Esophagus squamous epithelium (tissue), 5 donors: ENCODE measurements at regions not wholly inside any gene's neighbourhood (a gene's known extent, or its start where the extent isn't known, plus 50 kb on each side); places are given as distances from the start of the nearest gene placed in this dataset.

Experiments used
- DNase-seq: peaks from one replicate; lab custom pipeline; 2025; lab: John Stamatoyannopoulos, UW
- H3K27ac ChIP-seq, 4 donors: fragments of 200-600 bp; sonication (generic); one replicate each; pipeline ENCODE4 v1.5.1; 2016 to 2019; ENCODE audit warnings: mild to moderate bottlenecking in 1 of 4
- H3K27me3 ChIP-seq, 4 donors: fragments of 200-600 bp; sonication (generic); 1 replicate in 3 of 4; 2 replicates in 1 of 4; pipeline versions ENCODE4 v1.5.1 to v1.6.0; 2017 to 2021; ENCODE audit warnings: antibody characterized with exemption in 1 of 4
- H3K36me3 ChIP-seq, 3 donors: fragments of 200-600 bp; sonication (generic); one replicate each; pipeline ENCODE4 v1.5.1; 2016 to 2019
- H3K4me1 ChIP-seq, 3 donors: fragments of 200-600 bp; sonication (generic); one replicate each; pipeline ENCODE4 v1.5.1; 2017 to 2019
- H3K4me3 ChIP-seq, 4 donors: fragments of 200-600 bp; sonication (generic); 1 replicate in 3 of 4; 2 replicates in 1 of 4; pipeline ENCODE4 v1.5.1; 2016 to 2019; ENCODE audit warnings: mild to moderate bottlenecking in 2 of 4, moderate library complexity in 1 of 4
- H3K9me3 ChIP-seq, 3 donors: fragments of 200-600 bp; sonication (generic); one replicate each; pipeline ENCODE4 v1.5.1; 2016 to 2019
- POLR2A ChIP-seq, 4 donors: fragments of 450-650 bp; IDR thresholded peaks; one replicate each; pipeline ENCODE4 v1.6.1; 2017; ENCODE audit warnings: antibody characterized with exemption in 4 of 4, mild to moderate bottlenecking in 4 of 4, moderate library complexity in 3 of 4
- WGBS, 2 donors: methylation state at CpG; one replicate each; pipeline ENCODE4 v1.1.5; 2018; 5-methylcytosine and 5-hydroxymethylcytosine counted together
- intact Hi-C: fragments of 100-400 bp; cut with DNase I; formaldehyde crosslinking; loops from one replicate; pipeline ENCODE4 v1.15.0; 2022
- TF ChIP-seq, protein P1 (sequence below), 6 experiments: fragments of 450-650 bp in 4 of 6; fragments of 200-600 bp in 2 of 6; sonication (generic) in 2 of 6; IDR thresholded peaks; one replicate each; pipeline ENCODE4 v1.5.1; 2016 to 2019; ENCODE audit warnings: antibody characterized with exemption in 6 of 6, mild to moderate bottlenecking in 4 of 6, moderate library complexity in 4 of 6
- donor health status: DM: yes; HTN: yes; CAD: no.

DNA sequence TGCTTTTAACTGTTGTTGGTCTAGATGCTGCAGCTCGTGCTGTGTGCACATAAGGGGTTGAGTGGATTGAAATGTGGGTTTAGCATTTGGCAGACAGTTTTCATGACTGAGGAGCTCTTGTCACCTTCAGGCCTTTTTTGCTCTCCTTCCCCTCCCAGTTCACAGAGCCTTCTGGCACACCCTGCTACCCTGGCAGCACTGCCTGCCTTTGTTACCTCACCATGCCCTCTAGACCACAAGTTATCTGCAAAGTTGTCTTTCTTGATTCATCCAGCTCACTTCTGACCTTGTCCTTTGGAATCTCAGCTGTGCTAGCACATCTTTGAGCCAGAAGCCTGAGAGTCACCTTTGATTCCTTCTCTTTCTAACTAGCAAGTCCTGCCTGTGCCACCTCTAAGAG is 348.9 kb upstream of the ZFP64 start:
- TF ChIP-seq, protein P1, sequence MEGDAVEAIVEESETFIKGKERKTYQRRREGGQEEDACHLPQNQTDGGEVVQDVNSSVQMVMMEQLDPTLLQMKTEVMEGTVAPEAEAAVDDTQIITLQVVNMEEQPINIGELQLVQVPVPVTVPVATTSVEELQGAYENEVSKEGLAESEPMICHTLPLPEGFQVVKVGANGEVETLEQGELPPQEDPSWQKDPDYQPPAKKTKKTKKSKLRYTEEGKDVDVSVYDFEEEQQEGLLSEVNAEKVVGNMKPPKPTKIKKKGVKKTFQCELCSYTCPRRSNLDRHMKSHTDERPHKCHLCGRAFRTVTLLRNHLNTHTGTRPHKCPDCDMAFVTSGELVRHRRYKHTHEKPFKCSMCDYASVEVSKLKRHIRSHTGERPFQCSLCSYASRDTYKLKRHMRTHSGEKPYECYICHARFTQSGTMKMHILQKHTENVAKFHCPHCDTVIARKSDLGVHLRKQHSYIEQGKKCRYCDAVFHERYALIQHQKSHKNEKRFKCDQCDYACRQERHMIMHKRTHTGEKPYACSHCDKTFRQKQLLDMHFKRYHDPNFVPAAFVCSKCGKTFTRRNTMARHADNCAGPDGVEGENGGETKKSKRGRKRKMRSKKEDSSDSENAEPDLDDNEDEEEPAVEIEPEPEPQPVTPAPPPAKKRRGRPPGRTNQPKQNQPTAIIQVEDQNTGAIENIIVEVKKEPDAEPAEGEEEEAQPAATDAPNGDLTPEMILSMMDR (IDR thresholded peaks at IDR 0.05) = no peak
- TF ChIP-seq POLR2A (IDR thresholded peaks at IDR 0.05) = no peak
- H3K36me3 ChIP-seq = no peaks in the 10 kb centered on the region
- DNase-seq = no peak
- H3K27me3 ChIP-seq = peaks cover 0 to 6% (median 0%) of the 10 kb centered on the region in 4 donors
- no peak overlapping the region for H3K27ac ChIP-seq
- intact Hi-C loops = no loop called here
- WGBS, 2 donors = 75 to 100% methylated on average over 1 of the region's 1 CpG
- H3K4me1 ChIP-seq = no peaks in the 10 kb centered on the region
- H3K4me3 ChIP-seq = no peak overlapping the region
- no peaks in the 10 kb centered on the region for H3K9me3 ChIP-seq

DNA sequence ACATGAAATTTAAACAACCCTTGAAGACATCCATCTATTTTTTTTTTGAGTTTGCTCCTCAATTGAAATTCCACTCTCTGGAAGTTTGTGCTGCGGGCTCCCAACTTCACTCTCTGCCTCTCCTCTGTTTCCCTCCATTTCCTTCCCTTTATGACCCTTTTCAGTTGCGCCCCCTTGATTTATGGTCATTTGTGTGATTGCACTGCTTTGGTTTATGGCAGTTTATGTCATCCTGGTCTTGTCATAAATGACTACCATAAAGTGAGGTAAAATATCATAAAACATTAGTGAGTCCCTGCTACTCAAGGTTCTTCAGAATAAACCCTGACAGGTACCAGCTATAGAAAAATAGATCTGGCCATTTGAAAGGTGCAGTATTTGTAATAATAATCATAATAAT is 348.3 kb upstream of the ZFP64 start:
- intact Hi-C loops = no loop called here
- Histone ChIP-seq H3K9me3 (no peaks in the 10 kb centered on the region), H3K4me3 (no peak overlapping the region), H3K27me3 (peaks cover 0 to 6% (median 0%) of the 10 kb centered on the region in 4 donors), H3K4me1 (no peaks in the 10 kb centered on the region), H3K27ac (no peak overlapping the region), H3K36me3 (no peaks in the 10 kb centered on the region)
- 66 to 77% methylated on average over 2 of the region's 2 CpGs for WGBS, 2 donors
- DNase-seq = no peak
- TF ChIP-seq POLR2A (IDR thresholded peaks at IDR 0.05) = no peak
- TF ChIP-seq, protein P1 (IDR thresholded peaks at IDR 0.05) = no peak

DNA sequence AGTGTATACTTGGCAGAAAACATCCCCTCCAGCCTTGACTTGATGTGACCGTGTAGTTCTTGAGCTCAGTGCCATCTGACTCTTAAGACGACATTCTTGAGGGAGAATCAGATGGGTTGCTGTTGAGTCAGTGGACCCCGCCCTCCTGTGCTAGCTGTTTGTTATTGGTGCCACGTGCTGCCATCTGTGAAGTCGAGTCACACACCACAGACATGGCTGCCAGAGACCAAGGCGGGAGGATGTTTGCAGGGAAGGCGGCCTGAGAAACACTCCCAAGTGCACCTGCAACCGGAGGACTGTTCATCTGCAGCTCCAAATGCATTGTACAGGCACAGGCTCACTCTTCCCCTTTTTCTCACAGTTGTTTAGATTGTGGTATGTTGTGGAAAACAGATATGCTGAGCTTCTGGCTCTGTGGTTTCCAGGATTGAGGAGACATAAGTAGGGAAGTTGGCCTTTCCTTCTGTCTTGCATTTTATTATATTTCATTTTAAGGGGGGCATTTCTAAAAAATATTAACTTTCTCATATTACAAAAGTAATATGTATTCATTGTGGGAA is 345.3 kb upstream of the ZFP64 start:
- 55 to 83% methylated on average over 5 to 8 of the region's 8 CpGs for WGBS, 2 donors
- Histone ChIP-seq H3K4me3 (no peak overlapping the region), H3K4me1 (no peaks in the 10 kb centered on the region), H3K36me3 (no peaks in the 10 kb centered on the region), H3K27ac (no peak overlapping the region), H3K9me3 (no peaks in the 10 kb centered on the region), H3K27me3 (peaks cover 0 to 10% (median 0%) of the 10 kb centered on the region in 4 donors)
- DNase-seq = no peak
- intact Hi-C loops = no loop called here
- TF ChIP-seq, protein P1 (IDR thresholded peaks at IDR 0.05) = no peak

DNA sequence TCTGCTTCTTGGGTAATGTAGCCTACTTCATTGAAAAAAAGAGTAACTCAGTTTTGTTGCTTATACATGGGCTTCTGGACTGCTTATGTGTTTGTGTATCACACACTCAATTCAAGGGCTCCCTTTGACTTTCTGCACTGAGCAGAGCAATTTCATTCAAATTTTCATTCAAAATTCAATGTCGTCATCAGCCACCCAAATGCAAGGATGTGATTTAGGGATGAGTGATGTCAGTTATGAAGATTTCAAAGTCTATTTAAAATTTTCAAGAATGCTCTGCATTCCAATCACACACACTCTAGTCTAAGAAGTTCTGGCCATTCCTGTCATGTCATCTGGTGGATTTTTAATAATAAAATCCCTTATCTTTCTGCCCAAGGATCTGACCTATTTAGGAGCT is 344.5 kb upstream of the ZFP64 start:
- H3K36me3 ChIP-seq = no peaks in the 10 kb centered on the region
- peaks cover 0 to 10% (median 0%) of the 10 kb centered on the region in 4 donors for H3K27me3 ChIP-seq
- no peak for DNase-seq
- no peak for TF ChIP-seq POLR2A (IDR thresholded peaks at IDR 0.05)
- TF ChIP-seq, protein P1 (IDR thresholded peaks at IDR 0.05) = no peak
- H3K27ac ChIP-seq = no peak overlapping the region
- H3K4me1 ChIP-seq = no peaks in the 10 kb centered on the region
- H3K4me3 ChIP-seq = no peak overlapping the region
- intact Hi-C loops = no loop called here
- 83 to 96% methylated on average over 1 of the region's 1 CpG for WGBS, 2 donors
- no peaks in the 10 kb centered on the region for H3K9me3 ChIP-seq

DNA sequence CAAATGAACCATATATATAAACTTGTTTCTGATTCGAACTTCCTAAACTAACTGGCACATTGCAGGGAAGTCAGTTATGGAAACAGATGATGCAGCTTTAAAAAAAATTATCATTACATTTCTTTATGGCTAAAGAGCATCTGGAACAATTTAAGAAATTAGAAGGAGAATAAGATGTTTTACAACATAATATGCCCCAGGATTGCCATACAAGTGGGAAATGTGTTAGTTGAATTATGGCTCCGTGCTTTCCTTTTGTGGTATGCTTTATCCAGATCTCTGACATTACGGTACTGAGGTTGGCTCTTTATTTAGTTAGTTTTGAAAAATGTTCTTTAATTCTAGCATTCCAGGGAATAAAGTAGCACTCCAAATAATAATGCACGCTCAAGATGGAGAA is 343.0 kb upstream of the ZFP64 start:
- H3K4me3 ChIP-seq = no peak overlapping the region
- no peak for DNase-seq
- H3K9me3 ChIP-seq = no peaks in the 10 kb centered on the region
- H3K4me1 ChIP-seq = peaks cover 0 to 6% (median 0%) of the 10 kb centered on the region in 3 donors
- H3K27ac ChIP-seq = no peak overlapping the region
- TF ChIP-seq POLR2A (IDR thresholded peaks at IDR 0.05) = no peak
- TF ChIP-seq, protein P1 (IDR thresholded peaks at IDR 0.05) = no peak
- H3K36me3 ChIP-seq = no peaks in the 10 kb centered on the region
- WGBS, 2 donors = 79% methylated on average over 4 of the region's 4 CpGs
- intact Hi-C loops = no loop called here
- H3K27me3 ChIP-seq = peaks cover 0 to 16% (median 0%) of the 10 kb centered on the region in 4 donors
